GM18511 (cell line): ENCODE measurements at regions not wholly inside any gene's neighbourhood (a gene's known extent, or its start where the extent isn't known, plus 50 kb on each side); places are given as distances from the start of the nearest gene placed in this dataset.

ENCODE experiments used
- ATAC-seq: cut with Tn5 transposase; IDR thresholded peaks from one replicate; pipeline ENCODE4 v1.9.1; 2021; ENCODE audit warnings: mild to moderate bottlenecking, moderate library complexity; ENCODE audit not compliant: unreplicated experiment

DNA sequence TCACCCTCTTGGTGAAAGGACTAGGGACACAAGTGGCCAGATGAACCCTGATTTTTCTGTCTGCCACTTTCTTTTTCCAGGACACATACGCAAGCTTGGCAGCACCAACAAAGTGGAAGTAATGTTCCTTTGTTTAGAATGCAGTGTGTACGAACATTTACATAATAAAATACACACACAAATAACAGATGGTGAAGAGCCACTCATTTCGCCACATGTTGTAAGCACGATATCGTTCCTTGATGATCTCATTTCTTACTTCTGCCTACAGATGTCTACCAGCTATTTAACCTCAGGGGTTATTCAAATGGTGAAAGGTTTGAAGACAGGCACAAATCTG lies 670.2 kb upstream of the CXADR start:
- ATAC-seq = no peak

DNA sequence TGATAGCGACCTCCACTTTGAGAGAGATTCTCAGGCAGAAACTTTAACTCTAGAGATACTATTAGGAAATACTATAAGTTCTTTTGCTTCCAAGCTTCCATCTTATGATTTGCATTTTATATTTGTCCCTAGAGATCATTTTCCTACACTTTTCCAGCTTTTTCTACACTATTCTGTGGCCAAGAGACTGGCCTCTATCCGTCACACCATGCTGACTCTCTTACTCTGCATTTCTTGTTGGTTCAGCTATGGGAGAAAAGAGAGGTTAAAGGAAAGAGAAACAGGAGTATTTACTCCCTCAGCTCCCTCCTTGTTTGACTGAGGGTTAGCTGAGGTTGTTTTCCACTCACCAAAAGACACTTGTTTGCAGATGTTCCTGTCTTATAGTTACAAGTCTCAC lies 665.6 kb upstream of the CXADR start:
- ATAC-seq = no peak

GRCh38 chr21:16851054-16851453 lies 661.8 kb upstream of the CXADR start:
- no peak for ATAC-seq

DNA sequence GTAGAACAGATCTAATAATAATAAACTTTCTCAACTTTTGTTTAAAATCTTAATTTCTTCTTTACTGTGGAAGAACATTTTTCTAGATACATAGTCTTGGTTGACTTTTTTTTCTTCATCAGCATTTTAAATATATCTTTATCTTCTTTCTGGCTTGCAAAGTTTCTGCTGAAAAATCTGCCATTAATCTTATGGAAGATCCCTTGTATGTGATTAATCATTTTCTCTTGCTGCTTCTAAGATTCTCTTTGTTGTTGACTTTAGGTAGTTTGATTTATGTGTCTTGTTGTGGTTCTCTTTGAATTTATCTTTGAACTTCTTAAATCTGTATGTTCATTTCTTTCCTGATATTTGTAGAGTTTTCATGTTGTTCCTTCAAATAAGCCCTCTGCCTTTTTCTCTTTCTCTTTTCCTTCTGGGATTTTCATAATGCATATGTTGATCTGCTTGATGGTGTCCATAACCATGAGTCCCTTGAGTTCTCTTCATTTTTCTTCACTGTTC lies 657.6 kb upstream of the CXADR start:
- no peak for ATAC-seq

- no peak for ATAC-seq
These were observed 649.4 kb upstream of the CXADR start for GRCh38 chr21:16863362-16863905.

DNA sequence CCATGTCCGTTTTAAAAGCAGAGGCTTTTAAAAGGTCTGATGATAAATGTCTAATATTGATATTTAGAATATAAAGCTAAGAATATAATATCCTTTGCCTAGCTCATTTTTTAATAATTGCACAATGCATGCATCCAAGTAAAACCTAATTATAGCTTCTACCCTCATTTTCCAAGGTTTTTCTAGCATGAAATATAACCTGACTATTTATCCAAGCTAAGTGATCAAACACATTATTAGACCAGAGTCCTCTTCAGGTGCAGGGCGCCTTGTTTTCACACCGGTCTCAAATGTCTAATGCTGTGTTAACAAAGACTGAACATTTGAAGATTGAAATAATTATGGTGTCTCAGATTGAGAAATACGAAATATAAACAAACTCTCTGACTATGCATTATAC lies 648.9 kb upstream of the CXADR start:
- no peak for ATAC-seq

GRCh38 chr21:16865632-16866031 lies 647.2 kb upstream of the CXADR start:
- ATAC-seq = no peak

DNA sequence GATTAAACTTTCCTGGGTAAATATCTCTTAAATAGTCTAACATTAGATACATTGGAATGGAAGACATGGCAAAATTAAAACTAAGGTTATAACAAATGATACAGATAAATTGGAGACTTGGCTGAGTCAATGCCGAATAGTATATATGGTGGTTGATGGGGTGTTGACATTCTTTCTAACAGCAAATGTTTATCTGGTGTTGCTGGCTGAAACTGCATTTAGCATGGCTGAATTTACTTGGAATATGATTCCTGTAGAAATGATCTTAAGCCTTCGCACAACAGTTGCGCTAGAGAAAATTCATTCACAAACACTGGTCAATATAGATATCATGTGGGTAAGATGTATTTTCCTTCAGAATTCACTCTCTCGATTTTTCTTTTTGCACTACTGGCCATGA lies 646.0 kb upstream of the CXADR start:
- no peak for ATAC-seq

DNA sequence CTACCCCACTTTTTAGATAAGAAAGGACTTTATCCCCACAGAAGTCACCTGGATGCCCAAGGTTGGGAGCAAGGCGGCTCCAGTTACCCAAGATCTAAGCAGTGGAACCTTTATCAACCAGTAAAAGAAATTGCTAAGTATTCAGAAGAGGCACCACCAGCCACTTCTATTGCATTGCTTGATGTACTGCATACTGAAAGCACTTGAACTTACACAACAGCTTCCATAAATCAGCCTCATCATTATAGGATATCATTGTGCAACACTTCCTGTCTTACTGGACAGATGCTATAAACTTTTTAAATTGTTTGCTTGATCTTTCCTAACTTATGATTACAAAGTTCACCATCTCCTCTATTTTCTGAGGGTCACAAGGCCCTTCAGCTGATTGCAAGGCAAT lies 642.7 kb upstream of the CXADR start:
- no peak for ATAC-seq

- no peak for ATAC-seq
These were observed 640.2 kb upstream of the CXADR start for GRCh38 chr21:16872616-16873015.

GRCh38 chr21:16873176-16873575 lies 639.7 kb upstream of the CXADR start:
- ATAC-seq = no peak

- no peak for ATAC-seq
These were observed 639.2 kb upstream of the CXADR start for GRCh38 chr21:16873596-16873995.

DNA sequence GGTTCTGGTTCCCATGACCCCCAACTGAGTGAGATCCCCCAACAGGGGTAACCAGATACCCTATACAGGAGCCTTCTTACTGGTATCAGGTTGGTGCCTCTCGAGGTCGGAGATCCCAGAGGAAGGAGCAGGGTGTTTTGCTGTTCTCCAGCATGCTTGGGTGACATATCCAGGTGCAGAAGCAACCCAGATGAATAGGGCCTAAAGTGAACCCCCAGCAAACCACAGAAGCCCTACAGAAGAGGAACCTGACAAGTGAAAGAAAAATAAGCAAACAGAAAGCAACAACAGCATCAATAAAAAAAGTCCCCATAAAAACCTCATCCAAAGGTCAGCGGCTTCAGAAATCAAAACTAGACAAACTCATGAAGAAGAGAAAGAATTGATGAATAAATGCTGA lies 633.4 kb upstream of the CXADR start:
- no peak for ATAC-seq

DNA sequence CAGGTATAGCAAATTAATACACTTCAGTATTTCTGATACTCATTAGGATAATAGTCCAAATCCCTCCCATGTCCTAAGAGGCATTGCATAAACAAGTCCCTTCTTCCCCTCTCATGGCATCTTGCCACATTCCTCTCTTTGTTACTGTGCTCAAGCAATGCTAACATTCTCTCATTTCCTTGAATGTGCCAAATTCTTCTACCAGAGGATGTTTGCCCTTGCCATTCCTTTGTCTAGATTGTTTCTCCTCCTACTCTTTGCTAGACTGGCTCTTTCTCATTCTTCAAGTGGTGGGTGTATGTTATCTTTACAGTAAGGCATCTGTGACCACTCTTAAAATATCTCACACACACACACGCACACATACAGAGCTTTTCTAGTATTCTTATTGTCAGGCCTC lies 621.0 kb upstream of the CXADR start:
- ATAC-seq = no peak

- ATAC-seq = no peak
These were observed 612.2 kb upstream of the CXADR start for GRCh38 chr21:16900685-16901084.

DNA sequence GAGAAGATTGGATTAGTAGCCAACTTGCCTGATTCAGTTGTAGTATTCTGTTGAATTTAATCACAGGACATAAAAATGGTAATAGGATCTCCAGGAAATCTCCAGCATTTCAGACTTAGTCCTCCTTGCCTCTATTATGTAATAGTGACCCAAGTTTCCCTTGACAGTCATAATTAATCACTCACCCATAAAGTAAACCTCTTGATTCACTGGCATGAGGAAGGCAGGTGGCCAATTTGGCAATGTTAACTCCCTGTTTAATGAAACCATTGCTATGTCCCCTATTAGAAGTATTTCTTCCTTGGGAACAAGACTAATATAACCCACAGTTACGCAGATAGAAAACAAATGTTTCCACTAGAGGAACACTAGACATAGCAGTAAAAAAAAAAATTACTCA lies 604.8 kb upstream of the CXADR start:
- ATAC-seq = no peak

GRCh38 chr21:16910435-16911165 lies 602.2 kb upstream of the CXADR start:
- ATAC-seq = no peak

GRCh38 chr21:16911166-16911607 lies 601.7 kb upstream of the CXADR start:
- no peak for ATAC-seq

GRCh38 chr21:16912075-16912474 lies 600.8 kb upstream of the CXADR start:
- no peak for ATAC-seq

DNA sequence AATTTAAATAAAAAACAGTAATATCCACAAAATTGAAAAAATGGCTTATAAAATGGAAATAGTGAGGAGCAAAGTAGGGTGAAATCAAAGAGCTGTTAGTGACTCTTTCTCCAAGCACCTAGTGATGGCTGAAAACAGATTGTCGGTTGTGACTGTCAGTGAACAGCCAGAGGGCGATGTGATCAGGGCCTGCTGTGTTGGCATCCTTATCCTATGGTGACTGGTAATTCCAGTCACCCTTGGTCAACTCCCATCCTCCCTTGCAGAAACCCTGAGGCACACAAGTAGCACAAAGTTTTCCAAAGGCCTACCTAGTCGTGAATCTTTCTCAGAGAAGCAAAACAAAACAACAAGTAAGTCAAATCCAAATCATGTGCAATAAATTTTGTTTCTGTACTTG lies 599.8 kb upstream of the CXADR start:
- no peak for ATAC-seq

GRCh38 chr21:16928439-16928838 lies 584.4 kb upstream of the CXADR start:
- ATAC-seq = no peak

GRCh38 chr21:16932314-16932713 lies 580.5 kb upstream of the CXADR start:
- ATAC-seq = no peak

- no peak for ATAC-seq
These were observed 570.1 kb upstream of the CXADR start for GRCh38 chr21:16942703-16943102.
